ENCODE measurements at regions not wholly inside any gene's neighbourhood (a gene's known extent, or its start where the extent isn't known, plus 50 kb on each side); places are given as distances from the start of the nearest gene placed in this dataset.
A peak's percentile ranks its signal among the peaks of the same experiment; 100 is the strongest.
"Not testable (repeated sequence)": the region's sequence is repeated elsewhere in the genome, so short reads cannot be mapped to it uniquely, and the experiment has no call there.

- intact Hi-C loops (cut with DNase I), result no loop called here
- DNase-seq, result no peak
These were observed 151.7 kb upstream of the NEGR1 start for GRCh38 chr1:72434070-72434469.

GRCh38 chr1:72433591-72433990 is 151.3 kb upstream of the NEGR1 start:
- intact Hi-C loops (cut with DNase I), result no loop called here

GRCh38 chr1:72432645-72433267 is 150.4 kb upstream of the NEGR1 start:
- no peak for DNase-seq
- intact Hi-C loops (cut with DNase I), result no loop called here

More at GRCh38 chr1:72433591-72433990, 151.3 kb upstream of the NEGR1 start:
- no peak for DNase-seq

- DNase-seq, result no peak
- intact Hi-C loops (cut with DNase I), result no loop called here
These were observed 149.5 kb upstream of the NEGR1 start for GRCh38 chr1:72431810-72432209.

GRCh38 chr1:72428276-72428675 is 145.9 kb upstream of the NEGR1 start:
- DNase-seq; intact Hi-C loops (cut with DNase I): not testable (repeated sequence)

- peak in 1 of 42 donors; percentile 34 for DNase-seq
- intact Hi-C loops (cut with DNase I), result no loop called here
These were observed 136.9 kb upstream of the NEGR1 start for GRCh38 chr1:72419229-72419628.

GRCh38 chr1:72412286-72412685 is 129.9 kb upstream of the NEGR1 start:
- DNase-seq, result no peak
- intact Hi-C loops (cut with DNase I), result no loop called here

GRCh38 chr1:72399807-72400206 is 117.5 kb upstream of the NEGR1 start:
- intact Hi-C loops (cut with DNase I), result no loop called here

GRCh38 chr1:72397786-72398185 is 115.4 kb upstream of the NEGR1 start:
- DNase-seq, result no peak
- intact Hi-C loops (cut with DNase I), result no loop called here

More at GRCh38 chr1:72399807-72400206, 117.5 kb upstream of the NEGR1 start:
- no peak for DNase-seq

- intact Hi-C loops (cut with DNase I), result no loop called here
- no peak for DNase-seq
These were observed 112.1 kb upstream of the NEGR1 start for GRCh38 chr1:72394457-72394856.

- DNase-seq, result no peak
- intact Hi-C loops (cut with DNase I), result no loop called here
These were observed 96.7 kb upstream of the NEGR1 start for GRCh38 chr1:72379072-72379471.

GRCh38 chr1:72375226-72375625 is 92.9 kb upstream of the NEGR1 start:
- intact Hi-C loops (cut with DNase I), result no loop called here
- no peak for DNase-seq

GRCh38 chr1:72371259-72372035 is 89.1 kb upstream of the NEGR1 start:
- intact Hi-C loops (cut with DNase I), result no loop called here
- DNase-seq, result no peak

- DNase-seq; intact Hi-C loops (cut with DNase I): not testable (repeated sequence)
These were observed 88.5 kb upstream of the NEGR1 start for GRCh38 chr1:72370836-72371235.

- intact Hi-C loops (cut with DNase I), result no loop called here
- no peak for DNase-seq
These were observed 86.9 kb upstream of the NEGR1 start for GRCh38 chr1:72369069-72369757.

GRCh38 chr1:72366466-72366865 is 84.1 kb upstream of the NEGR1 start:
- no peak for DNase-seq
- intact Hi-C loops (cut with DNase I), result no loop called here

GRCh38 chr1:72365693-72366092 is 83.4 kb upstream of the NEGR1 start:
- intact Hi-C loops (cut with DNase I), result no loop called here

GRCh38 chr1:72362538-72362937 is 80.2 kb upstream of the NEGR1 start:
- no peak for DNase-seq
- intact Hi-C loops (cut with DNase I), result no loop called here

More at GRCh38 chr1:72365693-72366092, 83.4 kb upstream of the NEGR1 start:
- DNase-seq, result no peak

- intact Hi-C loops (cut with DNase I), result no loop called here
- no peak for DNase-seq
These were observed 75.1 kb upstream of the NEGR1 start for GRCh38 chr1:72357411-72357810.

- DNase-seq, result no peak
These were observed 73.6 kb upstream of the NEGR1 start for GRCh38 chr1:72355899-72356298.

More at GRCh38 chr1:72355899-72356298, 73.6 kb upstream of the NEGR1 start:
- intact Hi-C loops (cut with DNase I), result no loop called here

Measured in head of caudate nucleus (tissue), 42 donors.